HEK293T (cell line): ENCODE measurements at regions not wholly inside any gene's neighbourhood (a gene's known extent, or its start where the extent isn't known, plus 50 kb on each side); places are given as distances from the start of the nearest gene placed in this dataset.

Experiments
- ARNT ChIP-seq: fragments of 450-650 bp; IDR thresholded peaks from 2 replicates; pipeline ENCODE4 v1.6.1; 2017; ENCODE audit warnings: mild to moderate bottlenecking
- BHLHE40 ChIP-seq: fragments of 450-650 bp; IDR thresholded peaks from 2 replicates; pipeline ENCODE4 v1.6.1; 2016; ENCODE audit warnings: mild to moderate bottlenecking, moderate library complexity, borderline replicate concordance
- CTBP1 ChIP-seq: fragments of 450-650 bp; IDR thresholded peaks from 2 replicates; pipeline ENCODE4 v1.6.1; 2016; ENCODE audit warnings: borderline replicate concordance
- ELF4 ChIP-seq: fragments of 450-650 bp; IDR thresholded peaks from 2 replicates; pipeline ENCODE4 v1.6.1; 2017; ENCODE audit warnings: antibody characterized with exemption
- FOXK2 ChIP-seq: fragments of 450-650 bp; IDR thresholded peaks from 2 replicates; pipeline ENCODE4 v1.6.1; 2016; ENCODE audit warnings: mild to moderate bottlenecking
- FOXM1 ChIP-seq: fragments of 450-650 bp; IDR thresholded peaks from 2 replicates; pipeline ENCODE4 v1.6.1; 2017; ENCODE audit warnings: mild to moderate bottlenecking, borderline replicate concordance
- HDGF ChIP-seq: fragments of 450-650 bp; IDR thresholded peaks from 2 replicates; pipeline ENCODE4 v1.6.1; 2017; ENCODE audit warnings: antibody characterized with exemption, borderline replicate concordance
- NFRKB ChIP-seq: fragments of 450-650 bp; IDR thresholded peaks from 2 replicates; pipeline ENCODE4 v1.6.1; 2016; ENCODE audit warnings: mild to moderate bottlenecking, moderate library complexity
- SP1 ChIP-seq: fragments of 450-650 bp; IDR thresholded peaks from 2 replicates; pipeline ENCODE4 v1.6.1; 2017
- SUZ12 ChIP-seq: fragments of 450-650 bp; IDR thresholded peaks from 2 replicates; pipeline ENCODE4 v1.6.1; 2016; ENCODE audit warnings: mild to moderate bottlenecking
- TARDBP ChIP-seq: fragments of 450-650 bp; IDR thresholded peaks from 2 replicates; pipeline ENCODE4 v1.6.1; 2016
- ZNF384 ChIP-seq: fragments of 450-650 bp; IDR thresholded peaks from 2 replicates; pipeline ENCODE4 v1.6.1; 2016
- TF ChIP-seq, protein P1 (sequence below): fragments of 450-650 bp; IDR thresholded peaks from 2 replicates; pipeline ENCODE4 v1.6.1; 2016

DNA sequence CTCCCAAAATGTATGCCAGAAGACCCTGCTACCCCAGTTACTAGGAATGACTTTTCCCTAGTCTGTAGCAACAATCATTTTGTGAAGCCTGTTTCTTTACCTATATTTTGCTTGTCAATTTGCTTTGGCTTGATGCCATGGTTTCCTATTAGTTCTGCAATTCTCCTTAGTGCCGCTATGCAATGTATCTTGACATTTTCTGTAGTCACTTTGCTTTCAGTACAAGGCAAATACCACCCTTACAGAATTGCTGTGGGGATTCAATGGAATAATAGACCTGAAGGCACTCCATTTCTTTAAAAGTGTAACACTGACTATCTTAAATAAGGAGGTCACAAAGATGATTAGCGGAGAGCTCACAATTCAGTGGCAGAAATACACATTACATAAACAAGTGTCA is 291.1 kb downstream of the NR2F1-AS1 start:
- TF ChIP-seq FOXK2: no peak
- TF ChIP-seq BHLHE40: no peak
- no peak for TF ChIP-seq HDGF
- TF ChIP-seq NFRKB: no peak
- no peak for TF ChIP-seq FOXM1
- TF ChIP-seq CTBP1: no peak
- TF ChIP-seq, protein P1, sequence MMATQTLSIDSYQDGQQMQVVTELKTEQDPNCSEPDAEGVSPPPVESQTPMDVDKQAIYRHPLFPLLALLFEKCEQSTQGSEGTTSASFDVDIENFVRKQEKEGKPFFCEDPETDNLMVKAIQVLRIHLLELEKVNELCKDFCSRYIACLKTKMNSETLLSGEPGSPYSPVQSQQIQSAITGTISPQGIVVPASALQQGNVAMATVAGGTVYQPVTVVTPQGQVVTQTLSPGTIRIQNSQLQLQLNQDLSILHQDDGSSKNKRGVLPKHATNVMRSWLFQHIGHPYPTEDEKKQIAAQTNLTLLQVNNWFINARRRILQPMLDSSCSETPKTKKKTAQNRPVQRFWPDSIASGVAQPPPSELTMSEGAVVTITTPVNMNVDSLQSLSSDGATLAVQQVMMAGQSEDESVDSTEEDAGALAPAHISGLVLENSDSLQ: no peak
- TF ChIP-seq ZNF384: no peak
- no peak for TF ChIP-seq SP1
- TF ChIP-seq TARDBP: no peak
- no peak for TF ChIP-seq ARNT
- TF ChIP-seq SUZ12: no peak
- TF ChIP-seq ELF4: no peak
